ENCODE measurements at regions not wholly inside any gene's neighbourhood (a gene's known extent, or its start where the extent isn't known, plus 50 kb on each side); places are given as distances from the start of the nearest gene placed in this dataset.
A peak's percentile ranks its signal among the peaks of the same experiment; 100 is the strongest.

DNA sequence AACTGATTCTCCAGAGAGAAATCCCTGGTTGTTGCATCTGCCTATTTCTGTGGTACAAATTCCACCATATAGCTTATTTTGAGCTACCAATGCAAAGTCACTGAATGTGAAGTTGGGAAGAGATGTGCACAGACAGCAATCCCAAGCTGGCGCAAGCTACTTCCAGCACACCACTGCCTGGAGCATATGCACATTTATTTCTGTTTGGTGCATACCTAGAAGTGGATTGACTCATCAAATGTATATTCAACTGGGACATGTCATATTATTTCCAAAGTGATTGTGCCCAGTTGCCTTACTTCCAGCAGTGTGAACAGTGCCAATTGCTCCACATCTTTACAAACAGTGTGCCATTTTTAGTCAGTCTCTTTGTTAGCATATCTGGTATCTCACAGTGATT, 58.2 kb upstream of the PLD5 start:
- H2BK5ac ChIP-seq (ENCODE audit: low read depth, low read length) = no peak overlapping the region
- 0 out of 2 replicates have a peak overlapping the region, but pooled peaks have one; percentile 37 for H2BK15ac ChIP-seq (ENCODE audit: low read length)
- peaks cover 0 to 3% (median 0%) of the 10 kb centered on the region in 4 experiments; a peak in 2 of 8 replicates for H3K36me3 ChIP-seq (ENCODE audit: control insufficient read depth in 2 of 4, insufficient read depth in 4 of 4, low read length in 3 of 4)
- H3K79me2 ChIP-seq (ENCODE audit: control insufficient read depth in 1 of 2, insufficient read depth in 2 of 2, low read length in 2 of 2) = no peaks in the 10 kb centered on the region
- WGBS, 2 experiments (ENCODE audit: extremely low coverage in 1 of 2, insufficient coverage in 1 of 2, insufficient read length in 1 of 2, insufficient replicate concordance in 2 of 2, low coverage in 1 of 2, low lambda C conversion rate in 2 of 2, missing lambda C conversion rate in 1 of 2) = 90% methylated on average over 1 of the region's 1 CpG; no CpG with 5 or more reads in 1 of the 2 experiments
- no peak overlapping the region for H3K56ac ChIP-seq (replicated peaks; ENCODE audit: insufficient read length, low read depth, low read length)
- peaks cover 8 to 10% of the 10 kb centered on the region in 2 experiments for H3K9me3 ChIP-seq (ENCODE audit: insufficient read depth in 2 of 2, low read depth in 1 of 2, low read length in 1 of 2)
- H3K4me3 ChIP-seq (ENCODE audit: extremely low read depth in 1 of 4, insufficient read depth in 2 of 4, low read depth in 3 of 4, low read length in 4 of 4) = no peak overlapping the region
- H2AFZ ChIP-seq (ENCODE audit: low read length) = no peak overlapping the region
- no peak overlapping the region for H2AK5ac ChIP-seq (ENCODE audit: low read depth, low read length)
- no peaks in the 10 kb centered on the region for H4K20me1 ChIP-seq (replicated peaks in 1 of 2; ENCODE audit: control insufficient read depth in 1 of 2, insufficient read depth in 2 of 2, low read length in 2 of 2)
- POLR2A ChIA-PET (ENCODE audit: partially characterized antibody) = no interaction called here
- H3K79me1 ChIP-seq (ENCODE audit: low read depth, low read length) = no peaks in the 10 kb centered on the region
- CTCF ChIA-PET (ENCODE audit: partially characterized antibody) = interaction anchor here (0.9 kb wide), 1 partner anchor 106 kb away, joined by 3 read pairs; no protein-coding TSS in a partner anchor
- H3K14ac ChIP-seq (ENCODE audit: insufficient read length) = no peak overlapping the region
- no peak overlapping the region for H3K4me2 ChIP-seq (ENCODE audit: insufficient read depth in 1 of 2, low read depth in 2 of 2, low read length in 2 of 2)
- no peak for FAIRE-seq
- no peak overlapping the region for H3K27ac ChIP-seq (ENCODE audit: low read depth, low read length)
- H3K18ac ChIP-seq (ENCODE audit: extremely low read depth, low read length) = no peak overlapping the region; the same call in 1 of the 2 replicates
- no peak overlapping the region for H4K91ac ChIP-seq (replicated peaks; ENCODE audit: insufficient read length, low read length)
- no peak overlapping the region for H2BK12ac ChIP-seq (ENCODE audit: low read depth, low read length)
- no peak for DNase-seq (ENCODE audit: low read depth in 1 of 2, low spot score in 2 of 2)
- no peaks in the 10 kb centered on the region for H3K27me3 ChIP-seq (replicated peaks in 1 of 4; ENCODE audit: control insufficient read depth in 3 of 4, extremely low read depth in 1 of 4, insufficient read depth in 3 of 4, low read length in 3 of 4)
- H3K4me1 ChIP-seq (replicated peaks in 1 of 4; ENCODE audit: control insufficient read depth in 3 of 4, insufficient read depth in 4 of 4, low read length in 3 of 4) = peaks cover 0 to 11% (median 6%) of the 10 kb centered on the region in 4 experiments; a peak in 4 of 7 replicates
- no peaks in the 10 kb centered on the region for H3K23me2 ChIP-seq (ENCODE audit: low read depth, low read length)
- no peak overlapping the region for H3K4ac ChIP-seq (replicated peaks; ENCODE audit: insufficient read length, low read depth, low read length)
- H2BK120ac ChIP-seq (replicated peaks; ENCODE audit: low read depth, low read length) = no peak overlapping the region
- no peak overlapping the region for H2BK20ac ChIP-seq (ENCODE audit: low read length)
- no peak overlapping the region for H4K5ac ChIP-seq (ENCODE audit: insufficient read length, low read depth, low read length)
- H4K8ac ChIP-seq (ENCODE audit: extremely low read depth, insufficient read depth, low read length) = no peak overlapping the region
- no peak overlapping the region for H3K23ac ChIP-seq (ENCODE audit: insufficient read length)
- H3K9ac ChIP-seq (replicated peaks in 1 of 4; ENCODE audit: extremely low read depth in 1 of 4, low read depth in 3 of 4, low read length in 3 of 4) = no peak overlapping the region
- TF ChIP-seq POU5F1 (IDR thresholded peaks at IDR 0.05; ENCODE audit: low read depth, low read length) = no peak
- no peak for TF ChIP-seq SP2 (IDR thresholded peaks at IDR 0.05; ENCODE audit: low read length)
- no peak for TF ChIP-seq CBX8 (IDR thresholded peaks at IDR 0.05; ENCODE audit: borderline replicate concordance, low read depth, low read length)
- TF ChIP-seq, protein P1, sequence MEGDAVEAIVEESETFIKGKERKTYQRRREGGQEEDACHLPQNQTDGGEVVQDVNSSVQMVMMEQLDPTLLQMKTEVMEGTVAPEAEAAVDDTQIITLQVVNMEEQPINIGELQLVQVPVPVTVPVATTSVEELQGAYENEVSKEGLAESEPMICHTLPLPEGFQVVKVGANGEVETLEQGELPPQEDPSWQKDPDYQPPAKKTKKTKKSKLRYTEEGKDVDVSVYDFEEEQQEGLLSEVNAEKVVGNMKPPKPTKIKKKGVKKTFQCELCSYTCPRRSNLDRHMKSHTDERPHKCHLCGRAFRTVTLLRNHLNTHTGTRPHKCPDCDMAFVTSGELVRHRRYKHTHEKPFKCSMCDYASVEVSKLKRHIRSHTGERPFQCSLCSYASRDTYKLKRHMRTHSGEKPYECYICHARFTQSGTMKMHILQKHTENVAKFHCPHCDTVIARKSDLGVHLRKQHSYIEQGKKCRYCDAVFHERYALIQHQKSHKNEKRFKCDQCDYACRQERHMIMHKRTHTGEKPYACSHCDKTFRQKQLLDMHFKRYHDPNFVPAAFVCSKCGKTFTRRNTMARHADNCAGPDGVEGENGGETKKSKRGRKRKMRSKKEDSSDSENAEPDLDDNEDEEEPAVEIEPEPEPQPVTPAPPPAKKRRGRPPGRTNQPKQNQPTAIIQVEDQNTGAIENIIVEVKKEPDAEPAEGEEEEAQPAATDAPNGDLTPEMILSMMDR (IDR thresholded peaks at IDR 0.05; ENCODE audit: control extremely low read depth in 1 of 3, insufficient read depth in 1 of 3, low read depth in 1 of 3, low read length in 3 of 3) = no peak
- TF ChIP-seq SIX5 (IDR thresholded peaks at IDR 0.05; ENCODE audit: low read depth, low read length) = no peak
- no peak for TF ChIP-seq JUN (IDR thresholded peaks at IDR 0.05; ENCODE audit: low read depth, low read length)
- TF ChIP-seq MAFK (IDR thresholded peaks at IDR 0.05; ENCODE audit: low read depth, low read length) = no peak
- TF ChIP-seq HDAC2 (IDR thresholded peaks at IDR 0.05; ENCODE audit: borderline replicate concordance in 1 of 2, low read depth in 2 of 2, low read length in 2 of 2) = no peak
- no peak for TF ChIP-seq BCL11A (IDR thresholded peaks at IDR 0.05; ENCODE audit: low read depth in 2 of 2, low read length in 2 of 2)
- no peak for TF ChIP-seq GTF2F1 (IDR thresholded peaks at IDR 0.05; ENCODE audit: borderline replicate concordance, low read depth, low read length)
- TF ChIP-seq TAF1 (IDR thresholded peaks at IDR 0.05; ENCODE audit: low read depth, low read length) = no peak
- TF ChIP-seq HDAC6 (IDR thresholded peaks at IDR 0.05; ENCODE audit: low read depth, low read length) = no peak
